Activated T-helper 1 cell treated with anti-CD3 and anti-CD28 coated beads, Interleukin-12 subunit alpha, Interleukin-12 subunit beta, Interleukin-2, Interleukin-4 antibody, amounts not matched to agents 30 ng/mL and 10 ng/mL and 1 ng/mL, durations not matched to agents 14 hours and 24 hours and 36 hours (primary cell): ENCODE measurements at regions not wholly inside any gene's neighbourhood (a gene's known extent, or its start where the extent isn't known, plus 50 kb on each side); places are given as distances from the start of the nearest gene placed in this dataset.
A peak's percentile ranks its signal among the peaks of the same experiment; 100 is the strongest.

Experiments used
- DNase-seq: peaks from one replicate; pipeline ENCODE4 v3.0.0; 2021; ENCODE audit warnings: low spot score
- H3K27ac Mint-ChIP-seq: one replicate; pipeline ENCODE4 v1.8.0; 2021; ENCODE audit warnings: mild to moderate bottlenecking, mixed read lengths
- H3K27me3 Mint-ChIP-seq: one replicate; pipeline ENCODE4 v1.8.0; 2022; ENCODE audit warnings: mild to moderate bottlenecking, moderate library complexity, mixed read lengths; ENCODE audit not compliant: insufficient read depth
- H3K36me3 Mint-ChIP-seq: one replicate; pipeline ENCODE4 v1.8.0; 2021; ENCODE audit warnings: low read depth, mixed read lengths
- H3K4me1 Mint-ChIP-seq: one replicate; pipeline ENCODE4 v1.8.0; 2021; ENCODE audit warnings: low read depth, mixed read lengths
- H3K4me3 Mint-ChIP-seq: one replicate; pipeline ENCODE4 v1.8.0; 2021; ENCODE audit warnings: mild to moderate bottlenecking, moderate library complexity, mixed read lengths
- H3K9me3 Mint-ChIP-seq: one replicate; pipeline ENCODE4 v1.8.0; 2021; ENCODE audit warnings: mixed read lengths
- intact Hi-C: fragments of 100-400 bp; cut with micrococcal nuclease; formaldehyde crosslinking; loops from one replicate; pipeline ENCODE4 v1.15.1; 2024

DNA sequence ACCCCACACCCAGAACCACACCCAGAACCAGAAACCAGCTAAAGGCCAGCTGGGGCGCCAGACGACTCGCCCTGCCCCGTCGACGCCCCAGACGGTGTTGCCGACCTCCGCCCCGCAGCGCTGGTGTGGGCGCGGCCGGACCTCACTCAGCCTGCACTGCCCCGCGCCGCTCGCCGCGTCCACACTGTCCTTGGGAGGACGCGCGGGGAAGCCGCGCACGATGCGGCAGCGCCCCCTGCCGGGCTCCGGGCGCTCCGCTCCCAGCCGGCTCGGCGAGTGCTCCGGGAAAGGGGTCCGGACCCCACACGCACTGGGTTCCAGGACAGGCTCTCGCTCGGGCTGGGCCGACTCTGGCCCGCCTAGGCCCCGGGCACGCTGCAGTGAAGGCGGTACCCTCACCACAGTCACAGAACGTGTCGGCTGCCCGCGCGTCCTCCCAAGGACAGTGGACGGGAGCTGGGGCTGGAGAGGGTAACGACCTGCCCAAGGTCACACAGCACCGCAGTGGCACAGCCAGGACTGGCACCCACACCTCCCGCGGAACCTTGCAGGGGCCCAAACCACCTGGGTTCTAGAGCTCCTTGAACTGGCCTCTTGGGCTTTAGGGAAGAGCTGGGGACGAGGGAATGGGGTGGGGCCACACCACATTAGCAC lies 90.2 kb downstream of the DMRTA2 start:
- intact Hi-C loops = no loop called here
- H3K27me3 Mint-ChIP-seq = peaks cover 32% of the 10 kb centered on the region

DNA sequence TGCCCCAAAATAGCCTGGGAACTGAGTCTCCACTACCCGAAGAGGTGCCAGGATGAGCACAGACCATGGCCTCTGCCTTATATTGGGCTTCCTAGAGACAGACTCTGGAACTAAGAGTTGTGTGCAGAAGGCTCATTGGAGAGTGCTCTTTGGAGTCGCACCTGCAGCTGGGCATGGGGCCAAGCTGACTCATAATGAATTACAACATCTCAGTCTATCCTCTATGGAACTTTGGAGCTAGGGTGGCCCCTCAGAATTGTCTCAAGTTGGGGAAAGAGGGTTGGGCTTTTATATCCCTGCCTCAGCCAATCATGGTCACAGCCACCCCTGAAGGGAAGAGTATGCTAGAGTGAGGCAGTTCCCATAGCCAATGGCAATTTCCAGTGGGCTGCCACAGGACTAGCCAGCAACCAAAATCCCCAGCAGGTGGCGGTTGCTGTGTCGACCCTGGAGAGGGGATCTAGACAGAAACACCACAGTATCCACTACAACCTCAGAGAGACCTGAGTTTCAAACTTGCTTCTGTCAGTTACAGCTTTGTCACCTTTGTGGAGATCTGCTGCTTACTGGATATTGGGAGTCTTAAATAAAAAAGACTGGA lies 93.8 kb downstream of the DMRTA2 start:
- H3K36me3 Mint-ChIP-seq = no peaks in the 10 kb centered on the region
- intact Hi-C loops = no loop called here
- H3K27me3 Mint-ChIP-seq = peaks cover 31% of the 10 kb centered on the region
- H3K4me3 Mint-ChIP-seq = no peak overlapping the region
- DNase-seq = no peak
- H3K27ac Mint-ChIP-seq = no peak overlapping the region
- H3K4me1 Mint-ChIP-seq = peaks cover 6% of the 10 kb centered on the region
- H3K9me3 Mint-ChIP-seq = no peaks in the 10 kb centered on the region

More for the DNA sequence above, 90.2 kb downstream of the DMRTA2 start:
- peak; percentile 20 for DNase-seq
- Mint-ChIP-seq H3K27ac (no peak overlapping the region), H3K36me3 (no peaks in the 10 kb centered on the region), H3K4me3 (peak overlapping the region; percentile 51), H3K9me3 (no peaks in the 10 kb centered on the region), H3K4me1 (peaks cover 6% of the 10 kb centered on the region)

- Mint-ChIP-seq H3K9me3 (no peaks in the 10 kb centered on the region), H3K4me1 (peaks cover 6% of the 10 kb centered on the region), H3K36me3 (no peaks in the 10 kb centered on the region), H3K27ac (no peak overlapping the region), H3K4me3 (no peak overlapping the region), H3K27me3 (peaks cover 28% of the 10 kb centered on the region)
- intact Hi-C loops = no loop called here
- no peak for DNase-seq
Observed at GRCh38 chr1:50328552-50328951, 94.7 kb downstream of the DMRTA2 start.

DNA sequence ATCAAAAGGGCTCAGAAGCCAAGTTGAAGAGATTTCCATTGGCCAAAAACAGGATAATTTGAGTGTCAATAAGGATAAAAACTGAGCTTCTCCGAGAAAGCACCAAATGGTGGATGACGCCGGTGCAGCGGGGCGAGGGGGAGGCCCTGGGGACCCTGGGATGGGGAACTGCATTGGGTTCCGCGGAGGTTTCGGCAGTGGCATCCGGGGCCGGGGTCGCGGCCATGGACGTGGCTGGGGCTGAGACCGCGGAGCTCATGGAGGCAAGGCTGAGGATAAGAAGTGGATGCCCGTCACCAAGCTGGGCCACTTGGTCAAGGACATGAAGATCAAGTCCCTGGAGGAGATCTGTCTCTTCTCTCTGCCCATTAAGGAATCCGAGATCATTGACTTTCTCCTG lies 97.2 kb downstream of the DMRTA2 start:
- Mint-ChIP-seq H3K27ac (no peak overlapping the region), H3K27me3 (peaks cover 12% of the 10 kb centered on the region), H3K9me3 (no peaks in the 10 kb centered on the region), H3K4me1 (no peaks in the 10 kb centered on the region), H3K4me3 (no peak overlapping the region), H3K36me3 (no peaks in the 10 kb centered on the region)
- DNase-seq = no peak
- intact Hi-C loops = no loop called here

DNA sequence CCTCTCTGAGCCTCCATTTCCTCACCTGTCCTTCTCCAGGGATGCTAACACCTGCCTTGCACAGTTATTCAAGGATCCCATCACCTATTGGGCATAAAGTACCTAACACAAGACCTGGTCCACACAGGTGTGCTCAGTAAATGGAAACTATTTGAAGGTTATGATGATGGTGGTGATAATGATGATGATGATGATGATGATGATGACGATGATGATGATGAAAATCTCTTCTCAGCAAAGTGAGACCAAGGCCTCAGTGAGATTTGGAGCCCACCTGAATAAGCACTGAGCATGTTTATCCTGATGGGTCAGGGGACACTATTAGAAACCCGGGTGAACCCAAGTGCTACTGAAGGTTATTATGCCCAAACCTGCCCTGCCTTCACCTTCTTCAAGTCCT lies 100.7 kb downstream of the DMRTA2 start:
- H3K9me3 Mint-ChIP-seq = no peaks in the 10 kb centered on the region
- no peaks in the 10 kb centered on the region for H3K36me3 Mint-ChIP-seq
- intact Hi-C loops = no loop called here

GRCh38 chr1:50318428-50318827 lies 104.8 kb downstream of the DMRTA2 start:
- H3K27ac Mint-ChIP-seq = no peak overlapping the region
- H3K27me3 Mint-ChIP-seq = peaks cover 2% of the 10 kb centered on the region
- no peaks in the 10 kb centered on the region for H3K36me3 Mint-ChIP-seq
- intact Hi-C loops = no loop called here
- no peak for DNase-seq
- H3K9me3 Mint-ChIP-seq = no peaks in the 10 kb centered on the region
- no peaks in the 10 kb centered on the region for H3K4me1 Mint-ChIP-seq
- no peak overlapping the region for H3K4me3 Mint-ChIP-seq

More for the DNA sequence above, 100.7 kb downstream of the DMRTA2 start:
- Mint-ChIP-seq H3K27me3 (peaks cover 2% of the 10 kb centered on the region), H3K27ac (no peak overlapping the region), H3K4me3 (no peak overlapping the region), H3K4me1 (no peaks in the 10 kb centered on the region)
- no peak for DNase-seq

DNA sequence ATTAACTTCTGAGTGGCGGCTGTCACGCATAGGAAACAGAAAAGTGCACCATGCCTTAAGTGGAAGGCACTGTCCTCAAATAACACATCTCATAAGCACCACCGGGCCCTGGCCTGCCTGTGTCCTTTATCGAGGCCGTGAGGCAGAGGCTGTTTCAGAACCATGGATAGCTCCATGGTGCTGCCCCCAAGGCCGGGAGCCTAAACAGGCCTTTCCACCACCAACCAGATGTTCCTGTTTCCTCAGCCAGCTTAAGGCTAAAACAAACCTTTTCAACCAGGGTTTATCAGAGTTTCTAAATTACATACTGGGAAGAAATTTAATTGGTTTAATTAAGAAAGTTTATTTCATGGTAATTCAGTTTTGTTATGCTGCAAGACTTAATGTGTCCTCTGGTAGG lies 114.4 kb downstream of the DMRTA2 start:
- intact Hi-C loops = no loop called here
- DNase-seq = no peak
- no peaks in the 10 kb centered on the region for H3K9me3 Mint-ChIP-seq
- H3K4me3 Mint-ChIP-seq = no peak overlapping the region
- H3K36me3 Mint-ChIP-seq = no peaks in the 10 kb centered on the region
- H3K27me3 Mint-ChIP-seq = no peaks in the 10 kb centered on the region
- H3K27ac Mint-ChIP-seq = no peak overlapping the region
- H3K4me1 Mint-ChIP-seq = no peaks in the 10 kb centered on the region

- Mint-ChIP-seq H3K4me1 (no peaks in the 10 kb centered on the region), H3K9me3 (no peaks in the 10 kb centered on the region), H3K36me3 (no peaks in the 10 kb centered on the region), H3K4me3 (no peak overlapping the region), H3K27me3 (no peaks in the 10 kb centered on the region), H3K27ac (no peak overlapping the region)
- intact Hi-C loops = no loop called here
- no peak for DNase-seq
Observed at GRCh38 chr1:50305808-50306207, 117.4 kb downstream of the DMRTA2 start.

GRCh38 chr1:50300297-50300696 lies 122.9 kb downstream of the DMRTA2 start:
- no peak for DNase-seq
- no peaks in the 10 kb centered on the region for H3K27me3 Mint-ChIP-seq
- H3K4me1 Mint-ChIP-seq = no peaks in the 10 kb centered on the region
- H3K36me3 Mint-ChIP-seq = no peaks in the 10 kb centered on the region
- H3K9me3 Mint-ChIP-seq = no peaks in the 10 kb centered on the region
- H3K4me3 Mint-ChIP-seq = no peak overlapping the region
- no peak overlapping the region for H3K27ac Mint-ChIP-seq
- intact Hi-C loops = no loop called here

DNA sequence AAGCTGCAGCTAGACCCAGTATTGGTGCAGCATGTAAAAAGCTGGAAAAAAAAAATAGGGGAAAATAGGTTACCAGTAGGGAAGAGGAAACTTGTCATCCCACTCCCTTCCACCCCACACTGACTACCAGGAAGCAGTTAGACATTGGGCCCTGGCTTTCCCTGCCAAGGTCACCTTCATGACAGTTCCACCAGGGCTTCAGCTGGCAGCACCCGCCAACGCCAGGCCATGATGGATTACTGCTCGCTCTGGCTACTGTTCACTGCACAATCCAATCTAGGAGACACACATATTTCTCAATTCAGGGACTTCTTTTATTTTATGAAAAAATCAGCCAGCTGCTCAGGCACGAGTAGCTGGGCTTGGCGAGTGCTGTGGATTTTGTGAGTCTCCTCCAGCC lies 127.7 kb downstream of the DMRTA2 start:
- DNase-seq = no peak
- Mint-ChIP-seq H3K4me1 (no peaks in the 10 kb centered on the region), H3K36me3 (no peaks in the 10 kb centered on the region), H3K9me3 (no peaks in the 10 kb centered on the region), H3K27me3 (no peaks in the 10 kb centered on the region), H3K27ac (no peak overlapping the region), H3K4me3 (no peak overlapping the region)
- intact Hi-C loops = no loop called here

DNA sequence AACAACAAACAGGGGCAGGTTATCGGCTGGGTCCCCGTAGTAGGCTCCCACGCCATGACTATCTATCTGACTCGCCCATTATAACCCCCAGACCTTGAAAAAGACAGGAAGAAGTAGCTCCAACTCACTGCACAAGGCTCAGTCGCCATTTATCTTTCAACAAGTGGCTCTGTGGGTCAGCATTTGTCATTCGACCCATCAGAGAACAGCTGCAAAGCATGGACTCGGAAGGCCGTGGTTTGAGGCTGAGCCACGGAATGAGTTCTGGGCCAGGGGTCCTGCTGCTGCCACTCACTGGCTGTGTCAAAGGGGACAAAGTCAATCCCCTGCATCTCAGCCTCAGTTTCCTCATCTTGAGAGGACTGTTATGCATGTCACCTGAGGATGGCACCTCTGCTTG lies 131.0 kb downstream of the DMRTA2 start:
- intact Hi-C loops = no loop called here
- DNase-seq = no peak
- Mint-ChIP-seq H3K27me3 (no peaks in the 10 kb centered on the region), H3K36me3 (no peaks in the 10 kb centered on the region), H3K4me1 (no peaks in the 10 kb centered on the region), H3K4me3 (no peak overlapping the region), H3K27ac (no peak overlapping the region), H3K9me3 (no peaks in the 10 kb centered on the region)

GRCh38 chr1:50289495-50289894 lies 133.7 kb downstream of the DMRTA2 start:
- Mint-ChIP-seq H3K9me3 (no peaks in the 10 kb centered on the region), H3K36me3 (no peaks in the 10 kb centered on the region), H3K4me1 (no peaks in the 10 kb centered on the region), H3K4me3 (no peak overlapping the region), H3K27me3 (no peaks in the 10 kb centered on the region), H3K27ac (no peak overlapping the region)
- intact Hi-C loops = no loop called here
- DNase-seq = no peak

GRCh38 chr1:50285994-50286393 lies 137.2 kb downstream of the DMRTA2 start:
- intact Hi-C loops = no loop called here
- DNase-seq = no peak
- Mint-ChIP-seq H3K27ac (no peak overlapping the region), H3K4me3 (no peak overlapping the region), H3K36me3 (no peaks in the 10 kb centered on the region), H3K4me1 (no peaks in the 10 kb centered on the region), H3K9me3 (no peaks in the 10 kb centered on the region), H3K27me3 (no peaks in the 10 kb centered on the region)
